K562 (cell line): ENCODE measurements at regions not wholly inside any gene's neighbourhood (a gene's known extent, or its start where the extent isn't known, plus 50 kb on each side); places are given as distances from the start of the nearest gene placed in this dataset.

ENCODE experiments used
- CEBPB ChIP-seq: fragments of 450-650 bp; IDR thresholded peaks from 2 replicates; pipeline ENCODE4 v1.6.1; 2016; ENCODE audit warnings: missing genetic modification characterization, missing compliant biosample characterization
- CTCF ChIP-seq, 3 experiments: IDR thresholded peaks in 2 of 3; conservative IDR thresholded peaks in 1 of 3; 2 replicates each; pipeline ENCODE4 v1.5.1; 2011 to 2012; ENCODE audit warnings: low read length in 3 of 3, mild to moderate bottlenecking in 3 of 3, control low read depth in 2 of 3, improper control_type of control experiment in 1 of 3, inconsistent platforms in 1 of 3, low read depth in 1 of 3, mixed read lengths in 1 of 3, moderate library complexity in 1 of 3; ENCODE audit not compliant: insufficient read depth in 2 of 3
- EP400 ChIP-seq: fragments of 450-650 bp; IDR thresholded peaks from 2 replicates; pipeline ENCODE4 v1.6.1; 2017; ENCODE audit warnings: antibody characterized with exemption, mild to moderate bottlenecking, moderate library complexity
- FOS ChIP-seq: IDR thresholded peaks from 3 replicates; pipeline ENCODE4 v1.6.1; 2011; ENCODE audit not compliant: insufficient read length; ENCODE audit errors: extremely low read depth
- NCOR1 ChIP-seq: fragments of 450-650 bp; IDR thresholded peaks from 2 replicates; pipeline ENCODE4 v1.6.1; 2016; ENCODE audit warnings: mild to moderate bottlenecking, moderate library complexity
- REST ChIP-seq, 2 experiments: fragments of 450-650 bp; formaldehyde crosslinking in 1 of 2; IDR thresholded peaks; 2 replicates each; pipeline versions ENCODE4 v1.4.0 to v1.6.1; 2014 to 2020; ENCODE audit warnings: mild to moderate bottlenecking in 2 of 2, borderline replicate concordance in 1 of 2, low read depth in 1 of 2
- THAP12 ChIP-seq: fragments of 250-450 bp; sonication (Bioruptor Pico); IDR thresholded peaks from 2 replicates; pipeline ENCODE4 v1.9.0; 2021; ENCODE audit warnings: mild to moderate bottlenecking, inconsistent platforms
- TRIM24 ChIP-seq, 2 experiments: fragments of 450-650 bp; IDR thresholded peaks; 2 replicates each; pipeline ENCODE4 v1.6.1; 2016
- YY1 ChIP-seq, 3 experiments: IDR thresholded peaks; 2 replicates each; pipeline ENCODE4 v1.6.1; 2011; ENCODE audit warnings: low read length in 2 of 3, mild to moderate bottlenecking in 2 of 3, moderate library complexity in 2 of 3, borderline replicate concordance in 1 of 3, control low read depth in 1 of 3, low read depth in 1 of 3; ENCODE audit not compliant: insufficient read depth in 3 of 3, insufficient replicate concordance in 2 of 3, control insufficient read depth in 1 of 3, insufficient read length in 1 of 3; ENCODE audit errors: extremely low read depth in 1 of 3
- TF ChIP-seq, protein P1 (sequence below), 2 experiments: fragments of 450-650 bp; IDR thresholded peaks; 2 replicates each; pipeline ENCODE4 v1.6.1; 2018; ENCODE audit warnings: mild to moderate bottlenecking in 2 of 2, low read depth in 1 of 2; ENCODE audit not compliant: partially characterized antibody in 2 of 2

GRCh38 chr6:6407071-6407741, 86.7 kb upstream of the F13A1 start:
- TF ChIP-seq REST (IDR thresholded peaks at IDR 0.05; ENCODE audit: borderline replicate concordance) (no peak), REST (CRISPR knock-in tag; IDR thresholded peaks at IDR 0.05; ENCODE audit: low read depth) (no peak), YY1 (IDR thresholded peaks at IDR 0.05; ENCODE audit: borderline replicate concordance in 1 of 3, control insufficient read depth in 1 of 3, extremely low read depth in 1 of 3, insufficient read depth in 3 of 3, insufficient read length in 1 of 3, insufficient replicate concordance in 2 of 3, low read depth in 1 of 3, low read length in 2 of 3) (no peak), CEBPB (tag) (no peak), CTCF (IDR thresholded peaks at IDR 0.05 in 2 of 3, conservative IDR thresholded peaks at IDR 0.05 in 1 of 3; ENCODE audit: insufficient read depth in 2 of 3, low read depth in 1 of 3, low read length in 3 of 3) (no peak), TRIM24 (IDR thresholded peaks at IDR 0.05) (no peak), EP400 (no peak), FOS (no peak), THAP12 (CRISPR knock-in tag) (no peak), NCOR1 (no peak)
- TF ChIP-seq, protein P1, sequence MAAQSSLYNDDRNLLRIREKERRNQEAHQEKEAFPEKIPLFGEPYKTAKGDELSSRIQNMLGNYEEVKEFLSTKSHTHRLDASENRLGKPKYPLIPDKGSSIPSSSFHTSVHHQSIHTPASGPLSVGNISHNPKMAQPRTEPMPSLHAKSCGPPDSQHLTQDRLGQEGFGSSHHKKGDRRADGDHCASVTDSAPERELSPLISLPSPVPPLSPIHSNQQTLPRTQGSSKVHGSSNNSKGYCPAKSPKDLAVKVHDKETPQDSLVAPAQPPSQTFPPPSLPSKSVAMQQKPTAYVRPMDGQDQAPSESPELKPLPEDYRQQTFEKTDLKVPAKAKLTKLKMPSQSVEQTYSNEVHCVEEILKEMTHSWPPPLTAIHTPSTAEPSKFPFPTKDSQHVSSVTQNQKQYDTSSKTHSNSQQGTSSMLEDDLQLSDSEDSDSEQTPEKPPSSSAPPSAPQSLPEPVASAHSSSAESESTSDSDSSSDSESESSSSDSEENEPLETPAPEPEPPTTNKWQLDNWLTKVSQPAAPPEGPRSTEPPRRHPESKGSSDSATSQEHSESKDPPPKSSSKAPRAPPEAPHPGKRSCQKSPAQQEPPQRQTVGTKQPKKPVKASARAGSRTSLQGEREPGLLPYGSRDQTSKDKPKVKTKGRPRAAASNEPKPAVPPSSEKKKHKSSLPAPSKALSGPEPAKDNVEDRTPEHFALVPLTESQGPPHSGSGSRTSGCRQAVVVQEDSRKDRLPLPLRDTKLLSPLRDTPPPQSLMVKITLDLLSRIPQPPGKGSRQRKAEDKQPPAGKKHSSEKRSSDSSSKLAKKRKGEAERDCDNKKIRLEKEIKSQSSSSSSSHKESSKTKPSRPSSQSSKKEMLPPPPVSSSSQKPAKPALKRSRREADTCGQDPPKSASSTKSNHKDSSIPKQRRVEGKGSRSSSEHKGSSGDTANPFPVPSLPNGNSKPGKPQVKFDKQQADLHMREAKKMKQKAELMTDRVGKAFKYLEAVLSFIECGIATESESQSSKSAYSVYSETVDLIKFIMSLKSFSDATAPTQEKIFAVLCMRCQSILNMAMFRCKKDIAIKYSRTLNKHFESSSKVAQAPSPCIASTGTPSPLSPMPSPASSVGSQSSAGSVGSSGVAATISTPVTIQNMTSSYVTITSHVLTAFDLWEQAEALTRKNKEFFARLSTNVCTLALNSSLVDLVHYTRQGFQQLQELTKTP (IDR thresholded peaks at IDR 0.05; ENCODE audit: low read depth in 1 of 2, partially characterized antibody in 2 of 2): no peak
